HG03103 (cell line): ENCODE measurements at regions not wholly inside any gene's neighbourhood (a gene's known extent, or its start where the extent isn't known, plus 50 kb on each side); places are given as distances from the start of the nearest gene placed in this dataset.
"Not testable (repeated sequence)": the region's sequence is repeated elsewhere in the genome, so short reads cannot be mapped to it uniquely, and the experiment has no call there.

Experiments used
- ATAC-seq: cut with Tn5 transposase; IDR thresholded peaks from one replicate; pipeline ENCODE4 v1.9.1; 2021; ENCODE audit warnings: low read depth; ENCODE audit not compliant: unreplicated experiment

DNA sequence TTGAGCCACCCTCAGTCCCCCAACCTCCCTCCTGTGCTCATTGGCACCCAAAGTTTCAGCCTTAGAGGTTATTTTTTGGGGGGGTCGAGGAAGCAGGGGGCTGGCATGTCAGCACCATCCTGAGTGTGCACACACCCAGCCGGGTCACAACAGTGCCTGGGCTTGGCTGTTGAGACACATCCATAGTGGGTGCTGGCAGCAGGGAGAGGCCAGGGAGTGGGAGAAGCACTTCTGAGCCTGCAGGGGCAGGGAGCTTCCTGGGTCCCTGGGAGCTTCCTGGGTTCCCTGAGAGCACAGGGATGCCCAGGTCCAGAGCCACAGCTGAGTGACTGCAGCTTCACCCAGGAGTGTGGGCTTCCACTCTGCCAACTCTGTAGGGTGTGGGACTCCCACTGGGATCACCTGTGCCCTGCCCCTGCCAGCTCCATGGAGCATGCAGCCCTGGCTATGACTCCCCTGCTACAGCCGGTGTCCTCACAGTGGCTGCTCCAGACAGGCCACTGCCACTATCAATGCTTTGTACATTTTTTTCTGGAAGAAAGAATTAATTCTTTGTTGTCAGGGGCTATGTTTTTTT lies 240.4 kb downstream of the PTGER3 start:
- no peak for ATAC-seq

GRCh38 chr1:70809069-70809468 lies 238.5 kb downstream of the PTGER3 start:
- ATAC-seq, result no peak

DNA sequence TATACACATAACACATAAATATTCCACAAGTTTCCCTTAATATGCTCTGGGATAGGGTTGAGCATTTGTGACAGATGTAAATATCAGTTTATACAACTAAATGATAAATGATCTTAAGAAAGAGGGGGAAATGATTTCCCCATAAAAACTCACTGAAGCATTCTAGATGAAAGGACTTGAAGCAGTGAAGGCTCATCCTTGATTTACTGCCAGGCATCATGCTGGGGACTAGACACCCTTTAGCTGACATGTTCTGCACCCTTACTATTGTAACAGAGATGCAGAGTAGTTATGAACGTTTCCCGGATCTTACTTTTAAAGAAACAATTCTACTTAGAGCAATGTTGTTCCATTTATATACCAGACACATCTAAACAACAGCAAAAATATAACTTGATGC lies 235.8 kb downstream of the PTGER3 start:
- no peak for ATAC-seq

DNA sequence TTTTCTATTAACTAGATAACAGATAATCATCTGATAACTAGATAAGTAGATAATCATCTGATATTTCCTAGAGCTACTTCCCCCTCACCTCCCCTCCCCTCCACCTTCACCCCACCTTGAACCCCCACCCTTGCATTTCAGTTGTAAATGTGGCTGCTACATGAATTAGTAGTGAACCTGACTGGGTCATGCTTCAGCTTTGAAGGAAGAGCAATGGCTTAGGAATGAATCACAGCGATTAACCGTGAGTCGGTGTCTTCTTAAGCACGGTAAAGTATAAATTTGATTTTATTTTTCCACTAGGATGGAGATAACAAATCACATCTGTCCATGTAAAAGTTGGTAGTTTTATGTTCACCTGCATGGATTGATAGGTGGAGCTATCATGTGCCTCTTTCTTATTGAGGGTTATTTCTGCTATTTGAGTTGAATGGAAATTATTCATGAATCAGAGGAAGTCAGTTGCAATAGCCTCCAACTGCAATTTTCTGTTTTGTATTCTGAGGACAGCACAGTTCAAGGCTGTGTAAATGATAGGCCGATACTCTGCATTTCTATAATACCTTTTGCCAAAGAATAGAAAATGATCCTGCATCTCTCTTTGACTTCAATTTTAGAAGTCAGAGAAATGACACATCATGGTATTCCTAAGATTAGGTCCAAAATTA lies 235.0 kb downstream of the PTGER3 start:
- no peak for ATAC-seq

GRCh38 chr1:70818401-70818800 lies 229.2 kb downstream of the PTGER3 start:
- no peak for ATAC-seq

DNA sequence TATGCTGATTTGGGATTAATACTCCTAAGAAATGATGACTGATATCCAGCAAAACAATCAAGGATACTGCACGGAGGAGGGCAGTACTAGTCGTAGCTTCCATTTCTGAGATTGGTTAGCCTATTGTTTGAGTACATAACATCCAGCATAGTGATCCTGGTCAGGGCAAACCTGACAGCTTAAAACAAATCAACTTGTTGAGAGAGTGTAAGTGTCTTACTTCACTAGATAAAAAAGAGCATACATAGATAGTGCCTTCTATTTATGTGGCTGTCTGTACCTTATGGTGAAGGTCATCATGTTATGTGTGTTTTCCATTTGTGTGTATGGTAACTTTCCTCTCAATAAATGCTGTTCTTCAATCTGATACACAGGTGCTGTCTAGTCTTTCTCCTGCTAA lies 228.4 kb downstream of the PTGER3 start:
- ATAC-seq, result no peak

- ATAC-seq, result no peak
Measured at GRCh38 chr1:70819785-70820184, 227.8 kb downstream of the PTGER3 start.

DNA sequence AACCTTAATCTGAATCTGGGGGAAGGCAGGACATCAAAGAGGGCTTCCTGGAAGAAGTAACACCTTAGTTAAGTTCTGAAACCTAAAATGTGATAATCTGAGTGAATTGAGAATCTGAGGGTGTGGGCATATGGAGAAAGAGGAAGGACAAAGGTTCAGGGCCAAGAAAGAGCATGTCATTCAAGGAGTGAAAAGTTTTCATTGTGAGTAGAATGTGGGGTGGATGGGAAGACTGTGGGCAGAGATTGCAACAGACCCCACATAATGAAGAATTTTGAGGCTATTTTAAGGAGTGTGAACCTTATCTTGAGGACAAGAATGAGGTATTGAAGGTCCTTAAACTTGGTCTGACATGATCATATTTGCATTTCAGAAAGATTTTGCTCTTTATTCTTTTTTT lies 227.2 kb downstream of the PTGER3 start:
- ATAC-seq, result no peak

DNA sequence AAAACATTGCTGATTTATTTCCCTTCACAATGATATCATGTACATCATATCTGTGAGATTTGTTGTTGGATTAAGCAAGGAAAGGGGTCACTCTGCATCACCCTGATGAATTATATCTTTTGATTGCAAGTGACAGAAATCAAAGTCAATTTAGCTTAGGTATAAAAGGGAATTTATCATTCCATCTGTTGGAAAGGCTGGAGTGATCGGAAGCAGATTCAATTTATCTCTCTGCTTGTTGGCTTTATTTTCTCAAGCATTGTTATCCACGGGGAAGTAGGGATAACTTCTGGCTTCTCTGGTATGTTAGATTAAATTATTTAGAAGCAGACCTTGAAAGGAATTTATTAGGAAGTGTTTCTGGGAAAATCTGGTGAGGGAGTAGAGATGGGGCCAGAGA lies 226.6 kb downstream of the PTGER3 start:
- no peak for ATAC-seq

DNA sequence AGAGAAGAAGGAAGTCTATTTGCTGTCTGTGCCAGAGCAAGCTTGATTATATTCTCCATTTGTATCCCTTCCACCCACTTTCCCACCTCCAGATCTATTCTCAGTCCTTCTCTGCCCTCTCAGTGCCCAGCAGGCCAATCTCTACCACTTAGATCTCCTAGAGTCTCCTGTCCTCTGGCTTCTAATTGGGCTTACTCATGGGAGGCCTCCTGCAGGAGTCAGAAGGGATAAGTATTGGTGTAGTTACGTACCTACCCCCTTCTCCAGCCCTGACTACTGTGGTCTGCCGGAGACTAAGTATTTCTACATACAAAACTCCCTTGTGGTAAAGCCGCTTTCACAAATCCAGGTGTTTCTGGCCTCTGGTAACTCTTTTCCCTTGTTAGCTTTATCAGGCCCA lies 221.2 kb downstream of the PTGER3 start:
- ATAC-seq, result no peak

- no peak for ATAC-seq
Measured at GRCh38 chr1:70827030-70827429, 220.6 kb downstream of the PTGER3 start.

GRCh38 chr1:70828177-70828576 lies 219.4 kb downstream of the PTGER3 start:
- ATAC-seq, result no peak

DNA sequence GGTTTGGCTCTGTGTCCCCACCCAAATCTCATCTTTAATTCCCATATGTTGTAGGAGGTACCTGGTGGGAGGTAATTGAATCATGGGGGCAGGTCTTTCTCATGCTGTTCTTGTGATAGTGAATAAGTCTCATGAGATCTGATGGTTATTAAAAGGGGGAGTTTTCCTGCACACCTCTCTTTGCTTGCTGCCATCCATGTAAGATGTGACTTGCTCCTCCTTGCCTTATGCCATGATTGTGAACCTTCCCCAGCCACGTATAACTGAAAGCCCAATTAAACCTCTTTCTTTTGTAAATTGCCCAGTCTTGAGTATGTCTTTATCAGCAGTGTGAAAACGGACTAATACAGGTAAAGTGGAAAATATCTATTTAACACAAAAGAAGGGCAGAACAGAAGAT lies 213.3 kb downstream of the PTGER3 start:
- ATAC-seq, result not testable (repeated sequence)

- no peak for ATAC-seq
Measured at GRCh38 chr1:70836456-70836855, 211.2 kb downstream of the PTGER3 start.

GRCh38 chr1:70840260-70840953 lies 207.2 kb downstream of the PTGER3 start:
- ATAC-seq, result no peak

DNA sequence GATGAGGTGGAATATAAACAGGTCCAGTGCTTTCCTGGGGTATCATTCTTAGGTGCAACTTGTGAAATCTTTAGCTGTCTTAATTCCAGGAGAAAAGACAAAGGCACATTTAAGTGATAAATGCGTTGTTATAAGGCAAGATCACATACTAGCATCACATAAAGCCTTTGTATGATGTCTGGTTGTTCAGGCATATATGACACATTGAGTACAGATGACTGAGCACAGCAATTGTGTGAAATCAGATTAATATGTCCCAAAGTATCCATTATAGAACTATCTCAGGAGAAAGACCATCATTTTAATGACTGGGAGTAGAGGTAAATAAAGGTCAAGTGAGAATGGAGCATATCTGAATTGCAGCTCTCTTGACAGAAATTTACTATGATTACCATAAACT lies 205.1 kb downstream of the PTGER3 start:
- no peak for ATAC-seq

DNA sequence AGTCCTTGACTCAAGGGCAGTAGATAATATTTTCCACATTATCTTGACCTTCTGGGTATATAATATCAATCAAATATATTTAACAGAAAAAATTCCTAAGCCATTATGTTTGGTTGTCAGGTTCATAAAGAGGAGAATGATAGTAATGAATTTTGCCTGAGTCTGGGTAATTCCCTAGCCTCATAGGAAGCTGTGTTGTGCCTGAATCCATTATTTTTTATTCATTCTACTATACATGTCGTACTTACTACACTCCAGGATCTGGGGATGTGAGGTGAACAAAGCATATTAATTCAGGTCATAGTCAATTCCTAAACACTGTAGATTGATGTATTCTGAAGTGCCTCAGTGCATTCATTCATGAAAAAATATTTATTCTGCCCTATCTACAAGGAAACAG lies 204.2 kb downstream of the PTGER3 start:
- no peak for ATAC-seq

- no peak for ATAC-seq
Measured at GRCh38 chr1:70847013-70847412, 200.6 kb downstream of the PTGER3 start.

DNA sequence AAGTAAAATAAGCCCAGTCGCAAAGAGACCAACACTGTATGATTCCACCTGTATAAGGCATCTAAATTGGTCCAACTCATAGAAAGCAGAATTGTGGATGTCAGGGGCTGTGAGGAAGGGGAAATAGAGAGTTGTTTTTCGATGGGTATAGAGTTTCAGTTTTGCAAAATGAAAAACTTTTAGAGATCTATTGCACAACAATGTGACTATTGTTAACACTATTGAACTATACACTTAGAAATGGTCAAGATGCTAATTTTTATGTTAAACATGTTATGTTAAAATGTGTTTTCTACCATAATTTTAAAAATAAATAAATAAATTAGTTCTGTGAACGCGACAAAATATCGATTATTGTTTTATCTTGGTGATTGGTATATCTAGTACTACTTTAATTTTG lies 192.4 kb downstream of the PTGER3 start:
- no peak for ATAC-seq

GRCh38 chr1:70856201-70856600 lies 191.4 kb downstream of the PTGER3 start:
- no peak for ATAC-seq

DNA sequence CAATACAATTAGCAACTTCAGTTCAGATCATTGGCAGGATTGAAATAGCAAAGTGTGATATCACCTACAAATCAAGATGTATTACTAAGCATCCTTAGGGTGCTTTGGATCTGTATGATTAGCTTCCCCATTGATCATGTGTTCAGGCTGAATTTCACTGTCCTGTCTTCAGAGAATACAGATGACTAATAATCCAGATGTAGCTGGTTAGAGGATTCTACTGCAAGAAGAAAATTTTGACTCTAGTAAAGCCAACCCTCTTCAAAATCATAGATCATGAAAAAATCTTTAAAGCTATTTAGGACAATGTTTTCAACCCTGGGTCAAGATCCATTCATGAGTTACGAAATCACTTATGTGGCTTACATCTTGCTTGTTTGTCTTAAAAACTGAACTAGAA lies 184.4 kb downstream of the PTGER3 start:
- ATAC-seq, result no peak

- no peak for ATAC-seq
Measured at GRCh38 chr1:70864302-70864701, 183.3 kb downstream of the PTGER3 start.
